GM23338 (cell line): ENCODE measurements at regions not wholly inside any gene's neighbourhood (a gene's known extent, or its start where the extent isn't known, plus 50 kb on each side); places are given as distances from the start of the nearest gene placed in this dataset.

Experiments used
- ATAC-seq: fragments of 200-7000 bp; cut with Tn5 transposase; 3 replicates; pipeline ENCODE4 v1.9.1; 2020
- DNase-seq: peaks from one replicate; pipeline ENCODE4 v3.0.0-alpha.2; 2015; ENCODE audit warnings: low spot score
- H2AFZ ChIP-seq: fragments of 200-600 bp; sonication (generic); 2 replicates; pipeline ENCODE4 v1.8.0; 2016; ENCODE audit warnings: antibody characterized with exemption, mild to moderate bottlenecking, moderate library complexity
- H3F3A ChIP-seq: fragments of 200-600 bp; sonication (generic); replicated peaks from 2 replicates; pipeline ENCODE4 v1.8.0; 2017; ENCODE audit warnings: antibody characterized with exemption, mixed run types, low read depth
- H3K27ac ChIP-seq: fragments of 200-600 bp; sonication (generic); 2 replicates; pipeline ENCODE4 v1.6.1; 2016; ENCODE audit warnings: low read depth
- H3K27me3 ChIP-seq: fragments of 200-600 bp; sonication (generic); 2 replicates; pipeline ENCODE4 v1.8.0; 2016; ENCODE audit warnings: mild to moderate bottlenecking, mixed run types, moderate library complexity; ENCODE audit not compliant: insufficient read depth
- H3K36me3 ChIP-seq: fragments of 200-600 bp; sonication (generic); 2 replicates; pipeline ENCODE4 v1.8.0; 2016; ENCODE audit warnings: mild to moderate bottlenecking; ENCODE audit not compliant: insufficient read depth
- H3K4me1 ChIP-seq: fragments of 200-600 bp; sonication (generic); 2 replicates; pipeline ENCODE4 v1.8.0; 2016; ENCODE audit warnings: mild to moderate bottlenecking, moderate library complexity; ENCODE audit not compliant: insufficient read depth
- H3K4me2 ChIP-seq: fragments of 200-600 bp; sonication (generic); 2 replicates; pipeline ENCODE4 v1.7.1; 2017; ENCODE audit warnings: mixed run types
- H3K4me3 ChIP-seq: fragments of 200-600 bp; sonication (generic); 2 replicates; pipeline ENCODE4 v1.6.1; 2016; ENCODE audit warnings: mixed run types
- H3K79me2 ChIP-seq: fragments of 200-600 bp; sonication (generic); replicated peaks from 2 replicates; pipeline ENCODE4 v1.8.0; 2017; ENCODE audit warnings: mild to moderate bottlenecking; ENCODE audit not compliant: insufficient read depth
- H3K9me2 ChIP-seq: fragments of 200-600 bp; sonication (generic); 2 replicates; pipeline ENCODE4 v1.8.0; 2017; ENCODE audit not compliant: insufficient read depth
- H4K20me1 ChIP-seq: fragments of 200-600 bp; sonication (generic); replicated peaks from 2 replicates; pipeline ENCODE4 v1.8.0; 2017; ENCODE audit warnings: mild to moderate bottlenecking; ENCODE audit not compliant: insufficient read depth
- H3K27ac Mint-ChIP-seq: 2 replicates; pipeline ENCODE4 v1.8.0; 2020; ENCODE audit warnings: inconsistent platforms, mild to moderate bottlenecking, moderate library complexity, mixed read lengths
- H3K27me3 Mint-ChIP-seq: 3 replicates; pipeline ENCODE4 v1.8.0; 2022; ENCODE audit warnings: low read depth, mild to moderate bottlenecking, moderate library complexity, mixed read lengths, inconsistent platforms; ENCODE audit not compliant: insufficient read depth, poor library complexity
- H3K36me3 Mint-ChIP-seq: 3 replicates; pipeline ENCODE4 v1.8.0; 2021; ENCODE audit warnings: low read depth, mild to moderate bottlenecking, inconsistent platforms, moderate library complexity, mixed read lengths
- H3K4me1 Mint-ChIP-seq: 3 replicates; pipeline ENCODE4 v1.8.0; 2020; ENCODE audit warnings: mild to moderate bottlenecking, inconsistent platforms, mixed read lengths
- H3K4me3 Mint-ChIP-seq: 3 replicates; pipeline ENCODE4 v1.8.0; 2021; ENCODE audit warnings: moderate library complexity, mild to moderate bottlenecking, inconsistent platforms, mixed read lengths
- H3K9me3 Mint-ChIP-seq: 3 replicates; pipeline ENCODE4 v1.8.0; 2020; ENCODE audit warnings: moderate library complexity, mild to moderate bottlenecking, inconsistent platforms, mixed read lengths
- CREB1 ChIP-seq: fragments of 250-450 bp; sonication (Bioruptor Pico); IDR thresholded peaks from 2 replicates; pipeline ENCODE4 v1.5.0; 2020; ENCODE audit warnings: low read depth, mild to moderate bottlenecking, moderate library complexity
- CTCF ChIP-seq, 2 experiments: fragments of 200-600 bp in 1 of 2; sonication (generic) in 1 of 2; conservative IDR thresholded peaks; 2 replicates each; pipeline versions ENCODE4 v1.5.1 to v1.6.1; 2016 to 2017; ENCODE audit warnings: antibody characterized with exemption in 2 of 2, low read depth in 2 of 2, mild to moderate bottlenecking in 2 of 2, moderate library complexity in 1 of 2
- ZNF462 ChIP-seq: fragments of 250-450 bp; sonication (Bioruptor Pico); IDR thresholded peaks from 2 replicates; pipeline ENCODE4 v1.5.0; 2020; ENCODE audit warnings: mild to moderate bottlenecking, moderate library complexity
- TF ChIP-seq, protein P1 (sequence below): IDR thresholded peaks from one replicate; pipeline ENCODE4 v1.6.1; 2018; ENCODE audit warnings: antibody characterized with exemption; ENCODE audit not compliant: unreplicated experiment

GRCh38 chr2:181761175-181761574 lies 80.9 kb upstream of the NEUROD1 start (continued):
- no peak for TF ChIP-seq ZNF462 (CRISPR knock-in tag)

DNA sequence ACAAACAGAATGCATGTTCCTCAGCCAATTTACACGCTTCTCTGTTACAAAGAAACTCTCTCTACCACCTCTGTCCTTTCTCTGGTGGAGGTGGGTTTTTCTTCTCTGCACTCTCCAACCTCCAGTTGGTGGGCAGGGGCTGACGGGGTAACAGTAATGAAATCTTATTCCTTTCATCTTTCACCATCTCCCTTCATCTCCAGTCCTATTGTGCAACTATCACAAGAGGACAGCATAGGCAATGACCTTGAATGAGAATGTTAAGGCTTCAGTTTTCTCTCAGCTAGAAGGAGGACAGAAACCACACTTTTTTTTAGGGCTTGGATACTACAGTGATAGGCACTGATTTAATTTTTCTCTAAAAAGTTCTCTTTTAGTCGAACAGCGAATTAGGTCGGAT lies 81.7 kb upstream of the NEUROD1 start:
- Mint-ChIP-seq H3K36me3 (no peaks in the 10 kb centered on the region), H3K4me1 (no peaks in the 10 kb centered on the region), H3K9me3 (peaks cover 2% of the 10 kb centered on the region; the same call in 1 of the 3 replicates), H3K27me3 (no peaks in the 10 kb centered on the region), H3K4me3 (no peak overlapping the region), H3K27ac (no peak overlapping the region)
- TF ChIP-seq CTCF (conservative IDR thresholded peaks at IDR 0.05; ENCODE audit: low read depth in 2 of 2) (no peak), CREB1 (no peak)
- TF ChIP-seq, protein P1, sequence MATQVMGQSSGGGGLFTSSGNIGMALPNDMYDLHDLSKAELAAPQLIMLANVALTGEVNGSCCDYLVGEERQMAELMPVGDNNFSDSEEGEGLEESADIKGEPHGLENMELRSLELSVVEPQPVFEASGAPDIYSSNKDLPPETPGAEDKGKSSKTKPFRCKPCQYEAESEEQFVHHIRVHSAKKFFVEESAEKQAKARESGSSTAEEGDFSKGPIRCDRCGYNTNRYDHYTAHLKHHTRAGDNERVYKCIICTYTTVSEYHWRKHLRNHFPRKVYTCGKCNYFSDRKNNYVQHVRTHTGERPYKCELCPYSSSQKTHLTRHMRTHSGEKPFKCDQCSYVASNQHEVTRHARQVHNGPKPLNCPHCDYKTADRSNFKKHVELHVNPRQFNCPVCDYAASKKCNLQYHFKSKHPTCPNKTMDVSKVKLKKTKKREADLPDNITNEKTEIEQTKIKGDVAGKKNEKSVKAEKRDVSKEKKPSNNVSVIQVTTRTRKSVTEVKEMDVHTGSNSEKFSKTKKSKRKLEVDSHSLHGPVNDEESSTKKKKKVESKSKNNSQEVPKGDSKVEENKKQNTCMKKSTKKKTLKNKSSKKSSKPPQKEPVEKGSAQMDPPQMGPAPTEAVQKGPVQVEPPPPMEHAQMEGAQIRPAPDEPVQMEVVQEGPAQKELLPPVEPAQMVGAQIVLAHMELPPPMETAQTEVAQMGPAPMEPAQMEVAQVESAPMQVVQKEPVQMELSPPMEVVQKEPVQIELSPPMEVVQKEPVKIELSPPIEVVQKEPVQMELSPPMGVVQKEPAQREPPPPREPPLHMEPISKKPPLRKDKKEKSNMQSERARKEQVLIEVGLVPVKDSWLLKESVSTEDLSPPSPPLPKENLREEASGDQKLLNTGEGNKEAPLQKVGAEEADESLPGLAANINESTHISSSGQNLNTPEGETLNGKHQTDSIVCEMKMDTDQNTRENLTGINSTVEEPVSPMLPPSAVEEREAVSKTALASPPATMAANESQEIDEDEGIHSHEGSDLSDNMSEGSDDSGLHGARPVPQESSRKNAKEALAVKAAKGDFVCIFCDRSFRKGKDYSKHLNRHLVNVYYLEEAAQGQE, result no peak
- Histone ChIP-seq H3K79me2 (no peaks in the 10 kb centered on the region), H2AFZ (no peak overlapping the region), H4K20me1 (no peaks in the 10 kb centered on the region), H3K36me3 (no peaks in the 10 kb centered on the region), H3F3A (no peaks in the 10 kb centered on the region), H3K27me3 (no peaks in the 10 kb centered on the region), H3K4me1 (no peaks in the 10 kb centered on the region; the same call in 1 of the 2 replicates), H3K9me2 (no peaks in the 10 kb centered on the region), H3K27ac (no peak overlapping the region), H3K4me3 (no peak overlapping the region), H3K4me2 (no peak overlapping the region)
- ATAC-seq (no peak), DNase-seq (no peak)
